NK-92 (cell line): ENCODE measurements at regions not wholly inside any gene's neighbourhood (a gene's known extent, or its start where the extent isn't known, plus 50 kb on each side); places are given as distances from the start of the nearest gene placed in this dataset.

Experiments used
- DNase-seq: peaks from one replicate; lab custom pipeline; 2025; ENCODE audit not compliant: unreplicated experiment; lab: John Stamatoyannopoulos, UW

GRCh38 chr20:50339466-50339901, 148.9 kb downstream of the CEBPB start:
- no peak for DNase-seq

DNA sequence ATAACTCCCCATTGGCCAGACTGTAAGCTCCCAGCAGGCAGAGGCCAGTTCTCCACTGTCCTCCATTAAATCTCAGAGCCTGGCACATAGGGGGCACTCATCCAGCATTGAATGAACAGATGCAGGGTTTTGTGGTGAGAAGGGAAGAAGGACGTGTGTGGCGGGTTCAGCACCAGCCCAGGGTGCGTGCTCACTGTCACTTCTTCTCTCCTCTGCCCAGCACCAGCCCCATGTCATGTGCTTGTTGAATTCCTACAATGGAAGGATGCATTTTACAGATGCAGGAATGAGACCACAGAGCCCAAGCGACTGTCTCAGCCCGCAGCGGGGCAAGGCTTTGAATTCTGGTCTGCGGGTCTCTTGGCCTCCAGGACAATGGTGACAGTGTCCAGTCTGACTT, 149.9 kb downstream of the CEBPB start:
- DNase-seq: no peak

DNA sequence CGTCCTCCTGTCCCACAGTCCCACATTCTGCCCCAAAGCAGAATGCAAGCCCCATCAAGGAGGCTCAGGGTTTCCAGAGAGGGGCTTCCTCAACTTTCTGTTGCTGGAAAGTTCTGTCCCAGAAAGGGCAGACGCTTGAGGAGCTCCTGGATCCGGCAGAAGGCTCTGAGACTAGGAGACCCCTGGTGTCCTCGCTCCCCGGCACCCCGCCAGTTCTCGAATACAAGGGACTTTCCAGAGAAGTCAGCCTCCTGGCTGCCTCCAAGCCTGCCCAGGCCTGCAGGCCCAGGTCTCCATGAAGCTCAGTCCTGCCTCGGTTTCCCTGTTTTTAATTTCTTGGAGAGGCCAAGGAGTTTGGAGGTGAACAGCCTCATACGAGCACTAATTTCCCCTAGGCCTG, 150.4 kb downstream of the CEBPB start:
- no peak for DNase-seq

GRCh38 chr20:50341880-50342637, 151.4 kb downstream of the CEBPB start:
- DNase-seq: no peak

DNA sequence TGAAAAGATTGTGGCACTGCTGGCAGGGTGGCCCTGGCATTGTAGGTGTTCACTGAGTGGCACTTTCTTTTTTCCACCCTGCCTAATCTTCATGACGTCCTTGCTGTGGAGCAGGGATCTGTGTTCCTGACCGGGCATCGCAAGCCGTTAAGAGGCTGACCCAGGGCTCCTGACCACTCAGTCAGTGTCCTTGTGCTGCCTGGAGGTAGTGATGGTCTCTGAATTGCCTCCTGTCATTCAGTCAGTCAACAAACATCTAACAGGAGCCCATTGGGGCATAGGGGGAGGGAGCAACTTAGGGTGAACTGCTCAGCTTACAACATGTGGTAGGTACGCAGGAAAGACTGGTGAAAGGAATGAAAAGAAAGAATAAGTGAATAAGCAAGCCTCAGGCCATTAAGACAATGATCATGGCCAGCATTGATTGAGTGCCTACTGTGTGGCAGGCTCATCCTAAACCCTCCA, 152.0 kb downstream of the CEBPB start:
- no peak for DNase-seq

- DNase-seq: no peak
Observed at GRCh38 chr20:50343125-50343489, 152.5 kb downstream of the CEBPB start.

GRCh38 chr20:50343490-50344179, 153.0 kb downstream of the CEBPB start:
- no peak for DNase-seq

GRCh38 chr20:50344232-50345071, 153.8 kb downstream of the CEBPB start:
- DNase-seq: no peak

- no peak for DNase-seq
Observed at GRCh38 chr20:50345712-50346373, 155.2 kb downstream of the CEBPB start.

GRCh38 chr20:50346374-50347283, 156.0 kb downstream of the CEBPB start:
- no peak for DNase-seq

DNA sequence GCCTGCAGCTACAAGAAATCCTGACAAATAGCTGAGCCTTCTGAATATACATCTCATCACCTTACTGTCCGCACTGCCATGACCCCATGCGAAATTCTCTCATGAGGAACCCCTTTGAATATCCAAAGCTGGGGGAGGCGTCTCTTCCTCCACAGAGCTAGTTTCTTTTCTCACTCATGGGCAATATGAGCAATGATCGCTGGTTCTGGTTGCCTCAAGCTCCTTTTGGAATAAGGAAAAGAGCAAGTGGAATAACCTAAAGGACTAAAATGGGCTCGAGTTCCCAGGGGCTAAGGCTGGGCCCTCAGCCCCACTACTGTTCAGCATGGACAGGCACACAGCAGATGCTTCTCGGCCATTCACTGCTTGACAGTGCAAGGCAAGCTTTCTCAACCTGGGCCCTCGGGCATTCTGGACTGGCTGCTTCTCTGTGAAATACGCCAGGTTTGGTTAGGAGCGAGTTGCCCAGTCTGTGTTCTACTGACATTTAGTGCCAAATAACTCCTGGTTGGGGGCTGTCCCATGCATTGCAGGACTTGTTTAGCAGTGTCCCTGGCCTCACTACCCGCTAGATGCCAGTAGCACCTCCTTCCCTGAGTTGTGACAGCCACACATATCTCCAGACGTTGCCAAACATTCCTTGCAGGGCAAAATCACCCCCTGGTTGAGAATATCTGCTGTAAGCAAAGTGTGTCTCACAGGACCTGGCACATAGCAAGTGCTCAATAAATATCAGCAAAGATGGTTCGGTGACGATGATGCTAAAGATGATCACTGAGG, 156.8 kb downstream of the CEBPB start:
- no peak for DNase-seq

GRCh38 chr20:50348096-50348495, 157.5 kb downstream of the CEBPB start:
- DNase-seq: no peak

GRCh38 chr20:50350510-50351249, 159.5 kb upstream of the PTPN1 start:
- DNase-seq: no peak

DNA sequence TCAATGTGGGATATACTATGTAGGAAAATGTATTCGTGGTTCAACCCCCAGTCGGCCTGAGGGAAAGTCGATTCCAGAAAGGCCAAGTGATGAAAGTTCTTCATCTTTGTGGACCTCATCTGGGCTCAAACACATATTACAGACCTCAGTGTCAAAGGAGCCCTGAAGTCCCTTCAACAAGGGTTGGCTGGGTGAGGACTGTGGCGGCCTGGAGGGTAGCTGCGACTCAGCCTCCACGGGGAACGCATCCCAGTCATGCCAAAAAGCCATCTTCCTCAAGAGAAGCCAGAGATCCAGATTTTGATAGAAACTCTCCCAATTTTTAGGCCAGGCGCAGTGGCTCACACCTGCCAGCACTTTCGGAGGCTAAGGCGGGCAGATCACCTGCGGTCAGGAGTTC, 158.6 kb upstream of the PTPN1 start:
- DNase-seq: no peak

- no peak for DNase-seq
Observed at GRCh38 chr20:50353289-50353961, 156.8 kb upstream of the PTPN1 start.

DNA sequence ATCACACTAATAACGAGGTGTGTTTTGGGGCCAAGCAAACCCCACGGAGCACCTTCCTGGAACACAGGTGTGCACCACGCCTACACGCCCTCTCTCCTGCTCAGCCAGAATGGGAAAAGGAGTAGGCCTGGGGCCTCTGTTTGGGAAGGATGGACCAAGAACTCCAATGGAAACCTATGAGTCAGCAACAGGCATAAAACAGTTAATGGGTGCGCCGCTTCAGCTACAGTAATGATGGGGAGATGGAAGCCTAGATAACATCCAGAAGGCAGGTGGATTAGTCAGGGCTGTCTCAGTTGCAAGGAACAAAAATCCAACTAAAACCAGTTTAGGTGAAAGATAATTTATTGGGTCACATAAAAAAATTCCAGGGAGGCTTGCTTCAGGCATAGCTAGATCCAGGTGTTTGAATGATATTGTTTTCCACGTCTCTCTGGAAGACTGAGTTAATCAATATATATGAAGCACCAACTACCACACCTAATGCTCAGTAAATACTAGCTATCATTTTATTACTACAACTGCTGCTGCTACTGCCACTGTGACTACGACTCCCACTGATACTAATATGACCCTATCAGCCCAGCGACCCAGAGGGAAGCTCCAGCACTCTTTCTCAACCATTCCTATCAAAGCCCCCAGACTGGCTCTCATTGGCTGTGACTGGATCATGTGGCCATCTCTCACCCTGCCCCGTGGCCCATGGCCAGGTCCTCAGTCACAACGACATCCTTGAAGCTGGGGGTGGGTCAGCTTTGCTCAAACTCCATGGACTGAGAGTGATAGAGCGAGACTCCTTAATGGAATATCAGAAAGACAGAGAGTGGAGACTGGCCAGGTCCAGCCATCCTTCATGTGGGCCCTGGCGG, 155.2 kb upstream of the PTPN1 start:
- DNase-seq: no peak
